PC-9 (cell line): ENCODE measurements at regions not wholly inside any gene's neighbourhood (a gene's known extent, or its start where the extent isn't known, plus 50 kb on each side); places are given as distances from the start of the nearest gene placed in this dataset.

ENCODE experiments used
- EZH2 ChIP-seq: fragments of 200-600 bp; sonication (generic); IDR thresholded peaks from 2 replicates; pipeline ENCODE4 v1.8.0; 2017; ENCODE audit warnings: antibody characterized with exemption, low read depth
- TF ChIP-seq, protein P1 (sequence below): fragments of 200-600 bp; sonication (generic); conservative IDR thresholded peaks from 2 replicates; pipeline ENCODE4 v1.6.1; 2017; ENCODE audit warnings: mixed run types, antibody characterized with exemption, mild to moderate bottlenecking, moderate library complexity

DNA sequence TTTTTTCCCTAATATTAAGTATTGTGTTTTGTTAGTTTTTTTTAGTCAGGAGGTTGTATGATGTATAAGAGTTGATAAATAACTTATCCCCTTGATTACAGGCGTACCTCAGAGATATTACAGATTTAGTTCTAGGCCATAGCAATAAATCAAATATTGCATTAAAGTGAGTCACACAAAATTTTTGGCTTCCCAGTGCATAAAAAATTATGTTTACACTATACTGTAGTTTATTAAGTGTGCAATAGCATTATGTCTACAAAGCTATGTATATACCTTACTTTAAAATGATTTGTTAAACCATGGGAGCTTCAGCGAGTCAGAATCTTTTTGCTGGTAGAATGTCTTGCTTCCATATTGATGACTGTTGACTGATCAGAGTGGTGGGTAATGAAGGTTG, 1180.6 kb upstream of the CDH18 start:
- TF ChIP-seq, protein P1, sequence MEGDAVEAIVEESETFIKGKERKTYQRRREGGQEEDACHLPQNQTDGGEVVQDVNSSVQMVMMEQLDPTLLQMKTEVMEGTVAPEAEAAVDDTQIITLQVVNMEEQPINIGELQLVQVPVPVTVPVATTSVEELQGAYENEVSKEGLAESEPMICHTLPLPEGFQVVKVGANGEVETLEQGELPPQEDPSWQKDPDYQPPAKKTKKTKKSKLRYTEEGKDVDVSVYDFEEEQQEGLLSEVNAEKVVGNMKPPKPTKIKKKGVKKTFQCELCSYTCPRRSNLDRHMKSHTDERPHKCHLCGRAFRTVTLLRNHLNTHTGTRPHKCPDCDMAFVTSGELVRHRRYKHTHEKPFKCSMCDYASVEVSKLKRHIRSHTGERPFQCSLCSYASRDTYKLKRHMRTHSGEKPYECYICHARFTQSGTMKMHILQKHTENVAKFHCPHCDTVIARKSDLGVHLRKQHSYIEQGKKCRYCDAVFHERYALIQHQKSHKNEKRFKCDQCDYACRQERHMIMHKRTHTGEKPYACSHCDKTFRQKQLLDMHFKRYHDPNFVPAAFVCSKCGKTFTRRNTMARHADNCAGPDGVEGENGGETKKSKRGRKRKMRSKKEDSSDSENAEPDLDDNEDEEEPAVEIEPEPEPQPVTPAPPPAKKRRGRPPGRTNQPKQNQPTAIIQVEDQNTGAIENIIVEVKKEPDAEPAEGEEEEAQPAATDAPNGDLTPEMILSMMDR, result no peak
- no peak for TF ChIP-seq EZH2
